Muscle of back (tissue), 3 donors: ENCODE measurements at regions not wholly inside any gene's neighbourhood (a gene's known extent, or its start where the extent isn't known, plus 50 kb on each side); places are given as distances from the start of the nearest gene placed in this dataset.
"Not testable (repeated sequence)": the region's sequence is repeated elsewhere in the genome, so short reads cannot be mapped to it uniquely, and the experiment has no call there.

Experiments
- DNase-seq, 3 donors: peaks; one replicate each; pipeline versions ENCODE4 v3.0.0 to v3.0.0-alpha.2; 2013

DNA sequence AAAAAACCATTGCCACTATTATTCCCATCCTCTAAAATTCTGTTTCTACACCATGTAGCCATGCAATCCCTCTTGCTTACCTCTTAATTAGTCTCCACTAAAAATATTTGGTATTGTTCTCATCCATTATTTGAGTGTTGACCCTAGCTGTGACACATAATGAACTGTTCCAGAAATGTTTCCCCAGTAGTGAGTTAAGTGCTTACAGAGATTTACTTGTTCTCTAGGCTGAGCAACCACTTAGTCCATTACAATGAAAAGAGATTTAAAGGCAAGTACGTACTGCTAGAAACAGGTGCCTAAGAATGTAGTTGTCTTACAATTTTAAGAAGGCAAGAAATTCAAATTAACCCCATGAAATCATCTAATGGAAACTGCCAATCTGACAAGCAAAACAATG, 112.7 kb upstream of the PTPN13 start:
- no peak for DNase-seq

DNA sequence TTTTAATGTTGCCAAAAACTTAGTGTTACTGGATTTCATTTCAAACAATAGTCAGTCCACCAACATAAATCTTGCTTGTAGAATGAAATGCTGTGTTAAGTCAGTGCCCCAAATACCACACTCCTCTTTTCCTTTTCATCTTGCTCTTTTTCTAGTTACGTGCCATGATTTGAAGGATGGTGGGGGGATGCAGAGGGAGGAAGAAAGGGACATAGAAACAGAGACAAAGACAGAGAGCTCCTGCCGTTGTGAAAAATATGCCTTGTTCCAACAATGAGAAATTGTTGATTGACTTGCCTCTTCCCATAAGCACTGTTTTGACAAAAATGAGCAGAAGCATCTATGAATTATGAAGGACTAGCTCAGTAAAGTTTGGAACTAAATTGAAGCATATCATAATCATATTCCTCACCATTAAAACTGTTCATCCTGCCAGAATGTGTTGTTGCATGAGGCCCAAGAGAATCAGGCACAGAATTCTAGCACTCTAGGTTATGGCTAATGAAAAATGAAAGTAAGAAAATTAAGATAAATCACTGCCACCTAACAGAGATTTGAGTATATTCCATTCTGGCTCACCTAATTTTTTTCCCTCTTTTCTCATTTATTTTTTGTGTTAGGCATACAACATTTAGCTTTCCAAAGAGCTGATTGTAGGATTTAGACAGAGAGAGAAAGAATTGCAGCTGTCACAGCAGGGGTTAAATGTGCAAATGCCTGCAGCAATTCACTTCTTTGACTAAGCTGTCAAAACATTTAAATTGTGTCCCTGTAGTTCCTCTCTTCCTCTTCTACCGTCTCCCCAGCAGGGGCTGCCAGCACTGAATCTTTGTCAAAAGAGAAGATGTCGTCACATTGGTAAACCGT, 111.6 kb upstream of the PTPN13 start:
- peak in 1 of 3 donors; percentile 8 for DNase-seq

DNA sequence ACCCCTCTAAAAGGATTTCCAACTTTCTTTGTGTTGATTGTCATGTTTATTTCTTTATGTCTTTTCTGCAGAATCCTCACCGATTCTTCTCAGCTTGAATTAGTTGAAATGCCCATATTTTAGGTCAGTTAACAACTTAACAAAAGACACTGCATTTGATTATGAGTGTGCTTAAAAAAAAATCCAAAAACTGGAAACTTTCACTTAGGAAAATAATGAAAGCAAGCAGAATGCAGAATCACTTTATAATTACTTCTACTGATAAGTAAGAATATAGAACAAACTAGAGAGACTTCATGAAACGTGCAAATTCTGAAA, 111.0 kb upstream of the PTPN13 start:
- peak in 1 of 3 donors; percentile 20 for DNase-seq

DNA sequence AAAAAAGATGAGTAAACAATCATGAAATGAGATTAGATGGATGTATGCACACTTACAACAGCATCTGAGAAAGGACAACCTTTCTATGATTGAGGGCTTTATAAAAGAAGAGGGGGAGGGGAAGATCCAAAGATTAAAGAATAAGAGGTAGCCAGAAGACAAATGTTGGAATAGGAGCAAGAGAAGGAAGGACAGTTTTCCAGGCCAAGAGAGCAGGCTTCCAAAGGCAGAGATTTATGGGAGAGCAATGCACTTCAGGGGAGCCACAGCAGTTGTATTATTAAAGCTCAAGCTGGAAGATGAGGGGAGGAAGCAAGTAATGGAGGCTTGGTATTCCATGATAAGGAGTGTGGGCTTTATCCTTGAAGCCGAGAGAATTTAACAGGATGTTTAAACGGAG, 110.3 kb upstream of the PTPN13 start:
- no peak for DNase-seq

DNA sequence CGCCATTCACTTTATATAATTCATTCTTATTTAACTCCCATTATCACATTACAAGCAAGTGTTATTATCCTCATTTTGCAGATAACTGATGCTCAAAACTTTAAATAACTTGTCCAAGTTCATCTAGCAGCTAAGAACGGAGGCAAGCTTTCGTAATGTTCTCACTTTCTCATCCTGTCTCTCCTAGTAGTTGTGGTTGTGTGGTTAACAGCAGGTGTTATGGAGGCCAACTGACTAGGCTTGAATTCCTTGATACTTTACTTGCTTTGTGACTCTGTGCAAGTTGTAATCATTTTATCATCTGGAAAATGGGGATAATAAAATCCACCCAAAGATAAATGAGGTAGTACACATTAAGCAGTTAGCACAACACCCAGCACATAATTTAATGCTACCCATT, 109.9 kb upstream of the PTPN13 start:
- no peak for DNase-seq

DNA sequence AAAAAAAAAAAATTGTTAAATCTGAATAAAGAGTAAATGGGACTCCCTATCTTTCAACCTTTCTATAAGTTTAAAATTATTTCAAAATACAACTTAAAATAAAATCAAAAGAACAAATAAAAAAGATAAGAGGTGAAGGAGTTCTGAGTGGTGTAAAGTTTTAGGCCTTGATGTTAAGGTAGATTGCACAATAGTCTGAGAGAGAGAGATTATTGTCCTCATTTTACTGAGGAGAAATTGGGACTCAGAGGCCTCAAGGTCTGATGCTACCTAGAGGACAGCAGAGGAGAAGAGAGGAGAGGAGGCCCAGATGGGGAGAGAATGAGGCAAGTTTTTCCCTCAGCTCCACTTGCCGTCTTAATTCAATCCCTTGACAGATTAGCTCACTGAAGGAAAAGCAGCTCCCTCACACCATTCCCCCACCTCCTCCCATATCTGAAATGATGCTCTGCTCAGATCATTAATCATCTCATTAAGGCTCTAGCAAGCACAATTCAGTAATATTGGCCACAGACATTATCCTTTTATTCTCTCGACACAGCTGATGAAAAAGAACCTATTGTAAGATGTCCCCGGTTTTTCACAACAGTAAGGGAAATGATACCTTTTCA, 106.3 kb upstream of the PTPN13 start:
- DNase-seq: no peak

DNA sequence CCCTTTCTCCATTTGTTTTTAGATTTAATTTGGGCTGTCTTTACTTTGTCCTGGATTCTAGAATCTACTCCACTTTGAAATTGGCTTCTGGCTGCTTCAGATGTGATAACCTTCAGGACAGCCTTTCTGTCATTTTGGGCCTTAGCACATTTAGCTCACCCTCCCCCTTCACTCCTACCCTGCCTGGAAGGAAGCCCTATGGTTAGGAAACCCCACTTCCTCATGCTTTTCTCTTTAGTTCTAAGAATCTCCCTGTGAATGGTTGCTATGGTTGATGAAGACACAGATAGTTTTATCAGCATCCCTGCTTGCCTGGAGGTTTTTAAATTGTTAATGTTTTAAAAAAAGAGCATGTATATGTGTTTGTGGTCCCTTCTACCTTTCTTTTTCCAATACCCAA, 100.7 kb upstream of the PTPN13 start:
- DNase-seq: no peak

DNA sequence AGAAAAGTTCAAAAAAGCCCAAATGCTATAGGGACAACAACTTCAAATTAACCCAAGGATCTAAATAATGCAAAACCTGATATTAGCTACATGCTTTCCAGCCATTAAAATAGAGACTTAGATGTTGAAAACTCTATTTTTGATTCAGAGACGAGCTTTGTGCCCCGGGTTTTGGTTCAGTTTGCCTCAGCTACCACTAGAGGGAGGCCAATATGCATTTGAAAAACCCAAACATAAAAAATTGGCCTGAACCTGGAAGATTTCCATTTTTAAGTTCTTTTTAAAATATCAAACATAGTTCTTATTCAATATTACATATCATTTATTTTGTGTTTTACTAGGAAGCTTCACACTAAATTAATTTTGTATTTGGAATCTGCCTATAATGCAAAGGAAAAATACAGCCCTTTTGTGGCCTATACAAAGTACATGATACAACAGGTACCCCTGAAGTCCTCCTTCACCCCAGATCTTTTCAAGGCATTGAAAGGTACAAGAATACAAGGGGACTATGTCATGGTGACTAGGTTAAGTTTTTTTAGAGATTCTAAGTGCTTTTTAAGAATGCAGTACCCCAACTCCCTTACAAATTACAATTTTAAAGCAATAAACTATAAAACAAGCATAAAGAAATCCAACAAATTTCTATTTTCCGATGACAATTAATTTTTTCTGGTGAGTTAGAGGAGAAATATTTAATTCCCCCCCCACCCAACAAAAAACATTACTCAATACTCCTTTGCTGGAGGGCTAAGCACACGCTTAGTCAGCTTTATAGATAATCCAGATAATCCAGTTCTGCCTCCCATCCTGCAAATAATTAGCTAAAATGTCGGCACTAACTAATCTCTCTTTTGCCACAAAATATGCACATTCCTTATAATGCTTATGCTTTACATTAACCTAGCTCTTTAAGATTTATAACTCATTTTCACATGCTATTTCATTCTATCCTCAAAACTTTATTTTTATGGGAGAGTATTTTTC, 97.7 kb upstream of the PTPN13 start:
- DNase-seq: peak; percentile 44 to 69 (median 52)

DNA sequence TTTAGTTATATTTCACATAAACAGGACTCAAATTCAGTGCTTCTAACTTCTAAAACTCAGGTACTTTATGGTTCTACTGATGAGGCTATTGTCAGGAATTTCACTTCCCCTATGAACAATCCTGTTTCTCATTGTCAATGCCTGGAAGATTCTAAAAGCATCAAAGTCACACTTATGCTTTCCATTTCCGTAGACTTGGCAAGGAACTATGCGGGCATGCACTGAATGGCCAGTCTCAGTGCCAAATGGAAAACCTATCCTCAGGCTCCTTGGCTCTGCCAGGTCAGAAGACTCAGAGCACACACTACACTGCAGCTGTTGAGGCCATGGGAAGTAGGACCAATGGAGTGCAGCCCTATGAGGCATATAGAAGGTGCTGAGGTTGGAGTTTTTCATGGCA, 97.0 kb upstream of the PTPN13 start:
- DNase-seq: peak; percentile 32 to 56 (median 55)

DNA sequence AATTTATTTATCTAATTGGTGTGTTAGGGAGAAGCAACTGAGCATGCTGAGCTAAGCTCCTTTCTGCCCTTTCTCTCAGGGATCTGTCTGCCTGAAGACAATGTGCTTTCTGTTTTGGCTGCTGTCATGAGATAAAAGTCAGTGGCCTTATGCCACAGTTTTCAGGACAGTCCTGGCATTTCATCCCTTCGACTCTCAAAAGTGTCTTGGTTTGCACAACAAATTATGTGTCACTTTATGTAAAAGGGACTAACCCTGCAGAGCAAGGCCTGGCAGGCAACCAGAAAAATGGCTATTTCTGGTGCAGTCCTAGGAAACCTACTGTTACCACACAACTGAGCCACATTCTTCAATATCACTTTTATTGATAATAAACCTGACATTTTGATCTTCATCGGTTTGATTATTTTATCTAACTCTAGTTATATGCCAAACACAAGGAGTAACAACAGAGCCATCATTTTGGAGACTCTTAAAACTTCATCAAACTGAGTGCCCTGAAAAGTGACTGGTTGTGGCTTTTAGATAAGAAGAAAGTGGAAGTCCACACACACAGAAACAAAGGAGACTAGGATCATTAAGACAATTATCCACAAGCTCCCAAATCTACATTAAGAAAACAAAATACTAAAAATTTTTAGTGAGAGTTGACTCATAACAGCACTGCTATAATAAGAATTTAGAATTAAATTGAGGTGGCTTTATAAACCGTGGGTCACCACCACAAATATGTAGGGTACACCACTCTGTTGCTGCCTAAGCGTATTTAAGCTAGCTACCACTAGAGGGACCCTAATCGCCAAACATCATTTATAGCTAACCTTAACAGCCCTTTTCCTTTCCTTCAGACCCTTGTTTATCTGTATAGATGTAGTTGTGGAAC, 95.9 kb upstream of the PTPN13 start:
- peak; percentile 35 to 61 (median 52) for DNase-seq

DNA sequence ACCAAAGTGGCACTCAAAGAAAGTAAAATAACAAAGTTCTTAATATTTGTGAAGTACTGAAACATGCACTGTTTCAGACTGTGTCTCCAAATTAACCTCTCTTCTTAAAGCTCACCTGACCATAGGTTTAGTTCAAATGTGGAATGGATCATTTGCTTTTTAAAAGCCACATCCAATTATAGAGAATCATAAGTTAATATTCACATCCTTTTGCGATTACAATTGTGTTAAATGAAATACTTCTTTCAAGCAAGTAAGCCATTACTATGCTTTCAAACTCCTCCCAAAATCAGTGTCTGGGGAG, 95.3 kb upstream of the PTPN13 start:
- no peak for DNase-seq

DNA sequence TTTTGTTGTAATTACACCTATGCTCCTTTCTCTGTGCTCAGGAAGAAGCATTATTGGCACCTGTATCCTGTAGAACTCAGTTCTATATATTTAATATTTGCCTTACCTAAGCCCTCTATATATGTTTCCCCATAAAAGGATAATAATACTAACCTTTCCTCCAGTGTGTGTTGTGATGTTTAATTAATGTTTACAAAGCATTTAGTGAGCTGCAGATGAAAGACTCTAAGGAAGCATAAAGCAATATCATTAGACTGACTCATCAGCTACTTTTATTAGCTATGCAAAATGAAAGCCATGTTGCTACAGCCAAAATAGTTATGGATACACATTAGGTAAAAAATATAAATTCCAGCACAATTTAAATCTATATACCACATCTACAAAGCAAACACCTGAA, 93.6 kb upstream of the PTPN13 start:
- no peak for DNase-seq

DNA sequence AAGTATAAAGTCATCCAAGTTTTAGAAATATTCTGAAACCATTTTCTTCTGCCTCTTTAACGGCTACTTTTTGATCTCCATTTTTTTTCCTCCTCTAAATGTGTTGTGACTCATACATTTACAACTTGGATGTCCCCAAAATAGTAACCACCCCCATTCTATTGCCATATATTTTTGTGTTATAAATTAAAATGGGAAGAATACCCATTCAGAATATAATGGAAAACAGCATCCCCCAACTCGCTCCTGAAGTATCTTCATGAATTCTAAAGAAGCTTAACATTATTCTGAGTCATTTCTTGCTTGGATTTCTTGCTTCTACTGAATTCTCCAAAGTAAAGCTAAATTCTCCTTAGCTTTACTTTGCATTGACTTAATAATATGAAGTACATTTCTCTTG, 92.0 kb upstream of the PTPN13 start:
- no peak for DNase-seq

DNA sequence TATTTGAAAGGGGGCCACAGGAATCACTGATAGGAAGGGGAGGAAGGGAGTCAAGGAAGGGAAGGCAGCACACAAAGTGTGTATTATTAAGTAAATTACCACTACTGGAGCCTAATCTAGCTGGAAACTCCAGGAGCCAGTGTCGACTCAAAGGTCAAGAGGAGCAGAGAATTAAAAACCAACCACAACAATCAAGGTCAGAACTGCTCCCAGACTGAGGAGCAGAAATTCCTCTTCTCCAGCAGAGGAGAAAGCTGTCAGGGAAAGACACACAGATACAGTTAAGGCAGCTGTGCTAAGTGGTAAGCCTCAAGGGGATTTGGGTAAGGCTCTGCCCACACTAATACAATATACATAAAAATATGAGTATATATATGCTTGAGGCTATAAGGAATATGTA, 87.5 kb upstream of the PTPN13 start:
- DNase-seq: no peak

DNA sequence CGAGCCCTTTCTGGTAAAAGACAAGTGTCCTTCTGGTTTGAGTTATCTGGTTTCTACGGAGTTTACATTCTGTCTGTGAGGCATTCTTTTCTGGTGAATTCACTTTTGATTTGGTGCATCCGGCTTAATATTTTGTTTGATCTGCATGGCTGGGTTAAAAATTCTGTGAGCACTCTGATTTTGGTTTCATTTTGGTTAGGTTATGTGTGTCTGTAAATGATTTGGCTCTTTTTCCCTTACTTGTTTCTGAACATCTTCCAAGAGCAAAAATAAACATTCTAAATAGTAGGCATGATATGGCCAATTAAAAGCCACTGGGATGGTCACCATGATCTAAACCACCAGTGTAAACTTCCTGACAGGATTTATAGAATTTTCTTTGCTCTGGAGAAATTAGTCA, 85.7 kb upstream of the PTPN13 start:
- DNase-seq: peak in 2 of 3 donors; percentile 11 to 69

DNA sequence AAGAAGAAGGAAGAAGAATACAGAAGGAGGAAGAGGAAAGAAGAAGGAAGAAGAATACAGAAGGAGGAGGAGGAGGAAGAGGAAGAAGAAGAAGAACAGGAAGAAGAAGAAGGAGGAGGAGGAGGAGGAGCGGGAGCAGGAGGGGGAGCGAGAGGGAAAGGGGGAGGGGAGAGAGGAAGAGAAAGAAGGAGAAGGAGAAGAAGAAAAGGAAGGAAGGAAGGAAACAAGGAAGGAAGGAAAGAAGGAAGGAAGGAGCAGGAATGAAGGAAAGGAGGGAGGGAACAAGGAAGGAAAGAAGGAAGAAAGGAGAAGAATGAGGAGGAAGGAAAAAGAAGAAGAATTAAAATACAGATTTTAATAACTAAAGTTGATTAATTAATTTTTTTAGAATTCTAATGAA, 82.5 kb upstream of the PTPN13 start:
- DNase-seq: no peak

DNA sequence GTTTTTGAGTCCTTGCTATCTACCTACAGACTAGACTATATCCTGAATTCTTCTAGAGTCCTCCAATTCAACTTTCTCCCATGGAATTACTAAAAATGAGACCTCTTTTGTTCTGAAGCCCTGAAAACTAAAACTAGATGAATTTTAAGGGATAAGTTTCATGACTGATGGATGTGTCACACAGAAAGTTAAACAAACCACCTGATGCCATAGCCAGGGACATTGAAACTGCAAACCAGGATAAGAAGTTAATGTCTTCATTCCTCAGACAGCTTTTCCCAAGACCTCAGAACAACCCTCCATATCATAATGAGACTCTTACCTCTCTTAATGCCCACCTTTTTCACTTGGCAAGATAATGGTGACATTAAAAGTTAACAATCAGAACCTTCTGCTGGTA, 81.5 kb upstream of the PTPN13 start:
- no peak for DNase-seq

DNA sequence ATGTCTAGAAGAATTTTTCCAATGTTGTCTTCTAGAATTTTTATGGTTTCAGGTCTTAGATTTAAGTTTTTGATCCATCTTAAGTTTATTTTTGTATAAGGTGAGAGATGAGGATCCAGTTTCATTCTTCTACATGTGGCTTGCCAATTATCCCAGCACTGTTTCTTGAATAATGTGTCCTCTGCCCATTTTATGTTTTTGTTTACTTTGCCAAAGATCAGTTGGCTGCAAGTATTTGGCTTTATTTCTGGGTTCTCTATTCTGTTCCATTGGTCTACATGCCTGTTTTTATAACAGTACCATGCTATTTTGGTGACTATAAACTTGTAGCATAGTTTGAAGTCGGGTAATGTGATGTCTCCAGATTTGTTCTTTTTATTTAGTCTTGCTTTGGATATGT, 78.2 kb upstream of the PTPN13 start:
- not testable (repeated sequence) for DNase-seq

DNA sequence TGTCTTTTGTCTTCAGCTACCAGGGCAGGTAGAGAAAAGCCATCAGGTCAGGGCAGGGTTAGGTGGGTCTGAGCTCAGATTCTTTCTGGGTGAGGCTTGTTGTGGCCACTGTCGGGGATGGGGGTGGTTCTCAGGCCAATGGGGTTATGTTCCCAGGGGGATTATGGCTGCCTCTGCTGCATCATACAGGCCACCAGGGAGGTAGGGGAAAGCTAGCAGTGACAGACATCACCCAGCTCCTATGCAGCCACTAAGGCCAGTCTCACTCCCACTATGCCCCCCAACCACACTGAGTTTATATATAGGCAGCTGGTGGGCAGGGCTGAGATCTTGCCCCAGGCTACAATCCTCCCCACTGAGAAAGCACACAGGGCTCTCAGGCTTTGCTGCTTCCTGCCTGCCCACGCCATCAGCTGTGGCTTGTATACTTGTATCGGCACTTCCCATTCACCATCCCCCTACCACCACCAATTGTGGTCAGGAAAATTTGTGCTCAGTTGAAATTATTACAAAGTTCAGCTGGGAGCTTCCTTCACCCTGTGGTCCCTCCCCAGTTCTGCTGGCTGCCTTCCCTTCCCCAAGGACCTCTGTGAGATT, 72.6 kb upstream of the PTPN13 start:
- DNase-seq: no peak

DNA sequence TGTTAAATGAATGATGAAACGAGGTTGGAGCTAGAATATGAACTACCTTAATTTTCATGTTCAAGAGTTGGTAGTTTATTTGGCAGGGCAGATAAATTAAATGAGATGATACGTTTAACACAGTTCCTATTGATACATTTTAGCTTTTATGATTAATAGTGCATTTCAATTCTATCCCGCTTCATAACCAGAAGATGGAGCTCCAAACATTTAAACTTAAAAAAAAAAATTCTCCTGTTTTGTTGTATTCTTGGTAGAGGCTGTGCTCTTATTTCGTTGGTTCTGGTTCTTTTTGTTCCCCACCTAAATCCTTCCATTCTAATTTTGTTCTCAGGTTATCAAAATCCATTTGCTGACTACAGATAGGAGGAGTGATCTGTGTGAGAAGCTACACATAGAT, 71.8 kb upstream of the PTPN13 start:
- no peak for DNase-seq

DNA sequence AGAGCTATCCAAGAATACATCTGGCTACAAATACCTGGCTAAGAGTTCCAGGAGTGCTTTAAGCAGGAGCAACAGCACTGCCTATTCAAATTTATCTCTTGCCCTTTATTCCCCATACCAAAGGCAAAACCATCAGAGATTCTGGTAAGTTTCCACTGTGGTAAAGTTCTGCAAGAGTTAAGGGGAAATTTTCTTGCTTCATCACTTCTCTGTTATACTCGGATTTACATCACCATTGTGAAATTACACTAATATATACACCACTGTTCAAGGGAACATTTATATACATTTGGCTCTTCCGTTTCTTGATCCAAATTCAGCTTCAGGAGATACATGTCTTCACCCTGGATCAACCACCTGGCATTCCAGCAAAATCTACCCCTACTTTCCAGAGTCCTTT, 70.8 kb upstream of the PTPN13 start:
- no peak for DNase-seq
